ENCODE measurements at regions not wholly inside any gene's neighbourhood (a gene's known extent, or its start where the extent isn't known, plus 50 kb on each side); places are given as distances from the start of the nearest gene placed in this dataset.

GRCh38 chr4:30024526-30024925 lies 695.6 kb upstream of the PCDH7 start:
- dilution Hi-C loops (cut with MboI; ENCODE audit: extremely low pct_ligation_motif_present, low sequenced_read_pairs) = no loop called here

GRCh38 chr4:30028826-30029225 lies 691.3 kb upstream of the PCDH7 start:
- dilution Hi-C loops (cut with MboI; ENCODE audit: extremely low pct_ligation_motif_present, low sequenced_read_pairs) = no loop called here
- H3K9ac ChIP-seq (ENCODE audit: control insufficient read depth, extremely low read depth, insufficient read depth, low read length) = no peak overlapping the region
- no peaks in the 10 kb centered on the region for H3K4me1 ChIP-seq (ENCODE audit: control insufficient read depth, extremely low read depth, insufficient read depth, low read length)
- no peaks in the 10 kb centered on the region for H3K27me3 ChIP-seq (ENCODE audit: control insufficient read depth, extremely low read depth, insufficient read depth, low read length)
- no peaks in the 10 kb centered on the region for H3K79me2 ChIP-seq (ENCODE audit: control insufficient read depth, insufficient read depth, low read length)
- H4K20me1 ChIP-seq (ENCODE audit: control insufficient read depth, extremely low read depth, insufficient read depth, low read length) = no peaks in the 10 kb centered on the region
- TF ChIP-seq EZH2 (IDR thresholded peaks at IDR 0.05; ENCODE audit: low read length) (no peak), CTCF (optimal IDR thresholded peaks at IDR 0.05 in 1 of 3, IDR thresholded peaks at IDR 0.05 in 1 of 3, conservative IDR thresholded peaks at IDR 0.05 in 1 of 3; ENCODE audit: extremely low read depth in 1 of 3, insufficient read depth in 2 of 3, low read length in 3 of 3) (no peak)
- no peak for DNase-seq (ENCODE audit: low read depth, low spot score)
- no peaks in the 10 kb centered on the region for H3K9me3 ChIP-seq (ENCODE audit: control insufficient read depth, low read depth, low read length)
- H3K9me1 ChIP-seq (ENCODE audit: control insufficient read depth, extremely low read depth, insufficient read depth, low read length) = no peaks in the 10 kb centered on the region
- H3K36me3 ChIP-seq (ENCODE audit: control insufficient read depth in 2 of 2, extremely low read depth in 1 of 2, insufficient read depth in 2 of 2, low read length in 2 of 2) = no peaks in the 10 kb centered on the region
- H3K4me2 ChIP-seq (ENCODE audit: control insufficient read depth, extremely low read depth, insufficient read depth, low read depth, low read length) = no peak overlapping the region
- no peak for FAIRE-seq
- no peak overlapping the region for H2AFZ ChIP-seq (ENCODE audit: control insufficient read depth, low read length)
- H3K4me3 ChIP-seq (ENCODE audit: control insufficient read depth in 2 of 3, extremely low read depth in 1 of 3, insufficient read depth in 2 of 3, low read depth in 1 of 3, low read length in 3 of 3) = no peak overlapping the region
- no peak overlapping the region for H3K27ac ChIP-seq (ENCODE audit: control insufficient read depth, insufficient read depth, low read length)

More at GRCh38 chr4:30024526-30024925, 695.6 kb upstream of the PCDH7 start:
- no peak overlapping the region for H3K4me2 ChIP-seq (ENCODE audit: control insufficient read depth, extremely low read depth, insufficient read depth, low read depth, low read length)
- no peak overlapping the region for H3K9ac ChIP-seq (ENCODE audit: control insufficient read depth, extremely low read depth, insufficient read depth, low read length)
- H3K9me3 ChIP-seq (ENCODE audit: control insufficient read depth, low read depth, low read length) = no peaks in the 10 kb centered on the region
- DNase-seq (ENCODE audit: low read depth, low spot score) (no peak), FAIRE-seq (no peak)
- no peaks in the 10 kb centered on the region for H3K79me2 ChIP-seq (ENCODE audit: control insufficient read depth, insufficient read depth, low read length)
- H4K20me1 ChIP-seq (ENCODE audit: control insufficient read depth, extremely low read depth, insufficient read depth, low read length) = no peaks in the 10 kb centered on the region
- H3K27ac ChIP-seq (ENCODE audit: control insufficient read depth, insufficient read depth, low read length) = no peak overlapping the region
- H2AFZ ChIP-seq (ENCODE audit: control insufficient read depth, low read length) = no peak overlapping the region
- no peaks in the 10 kb centered on the region for H3K4me1 ChIP-seq (ENCODE audit: control insufficient read depth, extremely low read depth, insufficient read depth, low read length)
- TF ChIP-seq CTCF (optimal IDR thresholded peaks at IDR 0.05 in 1 of 3, IDR thresholded peaks at IDR 0.05 in 1 of 3, conservative IDR thresholded peaks at IDR 0.05 in 1 of 3; ENCODE audit: extremely low read depth in 1 of 3, insufficient read depth in 2 of 3, low read length in 3 of 3) = no peak
- no peak for TF ChIP-seq EZH2 (IDR thresholded peaks at IDR 0.05; ENCODE audit: low read length)
- H3K27me3 ChIP-seq (ENCODE audit: control insufficient read depth, extremely low read depth, insufficient read depth, low read length) = no peaks in the 10 kb centered on the region
- no peaks in the 10 kb centered on the region for H3K9me1 ChIP-seq (ENCODE audit: control insufficient read depth, extremely low read depth, insufficient read depth, low read length)
- H3K4me3 ChIP-seq (ENCODE audit: control insufficient read depth in 2 of 3, extremely low read depth in 1 of 3, insufficient read depth in 2 of 3, low read depth in 1 of 3, low read length in 3 of 3) = no peak overlapping the region
- no peaks in the 10 kb centered on the region for H3K36me3 ChIP-seq (ENCODE audit: control insufficient read depth in 2 of 2, extremely low read depth in 1 of 2, insufficient read depth in 2 of 2, low read length in 2 of 2)

All from keratinocyte (primary cell).